Neural cell (in vitro differentiated cells): ENCODE measurements at regions not wholly inside any gene's neighbourhood (a gene's known extent, or its start where the extent isn't known, plus 50 kb on each side); places are given as distances from the start of the nearest gene placed in this dataset.
A peak's percentile ranks its signal among the peaks of the same experiment; 100 is the strongest.

Source experiments
- H2AFZ ChIP-seq: fragments of 200-600, 300-800 bp; sonication (generic), shearing (Covaris generic); 2 replicates; pipeline ENCODE4 v1.6.0; 2014; ENCODE audit warnings: low read depth, mild to moderate bottlenecking, antibody characterized with exemption, low read length, moderate library complexity
- H3F3A ChIP-seq: fragments of 200-600 bp; shearing (Covaris generic); 2 replicates; pipeline ENCODE4 v1.6.1; 2016; ENCODE audit warnings: mild to moderate bottlenecking, moderate library complexity, mixed read lengths, antibody characterized with exemption, low read length; ENCODE audit not compliant: insufficient read depth, poor library complexity, severe bottlenecking
- H3K27ac ChIP-seq: fragments of 200-600, 300-800 bp; sonication (generic), shearing (Covaris generic); 2 replicates; pipeline ENCODE4 v1.5.1; 2014; ENCODE audit warnings: mild to moderate bottlenecking, low read length, moderate library complexity
- H3K27me3 ChIP-seq: fragments of 300-800, 200-600 bp; sonication (generic), shearing (Covaris generic); 2 replicates; pipeline ENCODE4 v1.6.0; 2014; ENCODE audit warnings: mild to moderate bottlenecking, low read depth, low read length, moderate library complexity; ENCODE audit not compliant: insufficient read depth
- H3K36me3 ChIP-seq: fragments of 300-800, 200-600 bp; sonication (generic), shearing (Covaris generic); 2 replicates; pipeline ENCODE4 v1.5.1; 2014; ENCODE audit warnings: mild to moderate bottlenecking, antibody characterized with exemption, low read length, moderate library complexity; ENCODE audit not compliant: insufficient read depth
- H3K4me2 ChIP-seq: fragments of 300-800, 200-600 bp; sonication (generic), shearing (Covaris generic); 2 replicates; pipeline ENCODE4 v1.6.0; 2014; ENCODE audit warnings: mild to moderate bottlenecking, low read length
- H3K4me3 ChIP-seq: fragments of 300-800, 200-600 bp; sonication (generic), shearing (Covaris generic); 2 replicates; pipeline ENCODE4 v1.5.1; 2014; ENCODE audit warnings: mild to moderate bottlenecking, low read length, moderate library complexity
- H3K79me2 ChIP-seq: fragments of 200-600 bp; shearing (Covaris generic); replicated peaks from 2 replicates; pipeline ENCODE4 v1.6.0; 2014; ENCODE audit warnings: mild to moderate bottlenecking, low read length, moderate library complexity; ENCODE audit not compliant: insufficient read depth
- H3K9ac ChIP-seq: fragments of 300-800, 200-600 bp; sonication (generic), shearing (Covaris generic); 2 replicates; pipeline ENCODE4 v1.6.1; 2016; ENCODE audit warnings: mild to moderate bottlenecking, low read length, mixed read lengths
- H3K9me2 ChIP-seq: fragments of 200-600 bp; shearing (Covaris generic); 2 replicates; pipeline ENCODE4 v1.6.1; 2016; ENCODE audit warnings: mild to moderate bottlenecking, low read length, mixed read lengths; ENCODE audit not compliant: insufficient read depth
- H3K9me3 ChIP-seq: fragments of 200-600, 300-800 bp; sonication (generic), shearing (Covaris generic); 2 replicates; pipeline ENCODE4 v1.6.1; 2016; ENCODE audit warnings: mild to moderate bottlenecking, mixed run types, low read length, moderate library complexity, mixed read lengths
- H4K20me1 ChIP-seq: fragments of 200-600 bp; shearing (Covaris generic); 2 replicates; pipeline ENCODE4 v1.6.1; 2016; ENCODE audit warnings: mild to moderate bottlenecking, mixed run types; ENCODE audit not compliant: insufficient read depth
- CTCF ChIP-seq: fragments of 450-650 bp; IDR thresholded peaks from 2 replicates; pipeline ENCODE4 v1.5.1; 2014; ENCODE audit warnings: antibody characterized with exemption, mild to moderate bottlenecking, moderate library complexity; ENCODE audit not compliant: poor library complexity, severe bottlenecking
- EP300 ChIP-seq: fragments of 450-650 bp; conservative IDR thresholded peaks from 2 replicates; pipeline ENCODE4 v1.6.1; 2014; ENCODE audit warnings: antibody characterized with exemption, mild to moderate bottlenecking, moderate library complexity; ENCODE audit not compliant: poor library complexity, severe bottlenecking
- EZH2 ChIP-seq: fragments of 200-600, 300-800 bp; shearing (Covaris generic), sonication (generic); IDR thresholded peaks from 2 replicates; pipeline ENCODE4 v1.6.1; 2014; ENCODE audit warnings: antibody characterized with exemption, low read length, borderline replicate concordance, mild to moderate bottlenecking; ENCODE audit not compliant: insufficient read depth, poor library complexity, severe bottlenecking
- MXI1 ChIP-seq: fragments of 450-650 bp; conservative IDR thresholded peaks from 2 replicates; pipeline ENCODE4 v1.6.1; 2014; ENCODE audit warnings: antibody characterized with exemption, mild to moderate bottlenecking; ENCODE audit not compliant: poor library complexity, severe bottlenecking
- POLR2AphosphoS5 ChIP-seq: IDR thresholded peaks from 2 replicates; pipeline ENCODE4 v1.6.1; 2012
- RAD21 ChIP-seq: fragments of 450-650 bp; conservative IDR thresholded peaks from 2 replicates; pipeline ENCODE4 v1.6.1; 2014; ENCODE audit warnings: antibody characterized with exemption, mild to moderate bottlenecking, moderate library complexity
- SMC3 ChIP-seq: fragments of 450-650 bp; conservative IDR thresholded peaks from 2 replicates; pipeline ENCODE4 v1.6.1; 2014; ENCODE audit warnings: antibody characterized with exemption, mild to moderate bottlenecking, moderate library complexity; ENCODE audit not compliant: poor library complexity
- TAF1 ChIP-seq: IDR thresholded peaks from 2 replicates; pipeline ENCODE4 v1.6.1; 2012; ENCODE audit warnings: low read depth
- TF ChIP-seq, protein P1 (sequence below): IDR thresholded peaks from 2 replicates; pipeline ENCODE4 v1.6.1; 2012; ENCODE audit warnings: borderline replicate concordance

DNA sequence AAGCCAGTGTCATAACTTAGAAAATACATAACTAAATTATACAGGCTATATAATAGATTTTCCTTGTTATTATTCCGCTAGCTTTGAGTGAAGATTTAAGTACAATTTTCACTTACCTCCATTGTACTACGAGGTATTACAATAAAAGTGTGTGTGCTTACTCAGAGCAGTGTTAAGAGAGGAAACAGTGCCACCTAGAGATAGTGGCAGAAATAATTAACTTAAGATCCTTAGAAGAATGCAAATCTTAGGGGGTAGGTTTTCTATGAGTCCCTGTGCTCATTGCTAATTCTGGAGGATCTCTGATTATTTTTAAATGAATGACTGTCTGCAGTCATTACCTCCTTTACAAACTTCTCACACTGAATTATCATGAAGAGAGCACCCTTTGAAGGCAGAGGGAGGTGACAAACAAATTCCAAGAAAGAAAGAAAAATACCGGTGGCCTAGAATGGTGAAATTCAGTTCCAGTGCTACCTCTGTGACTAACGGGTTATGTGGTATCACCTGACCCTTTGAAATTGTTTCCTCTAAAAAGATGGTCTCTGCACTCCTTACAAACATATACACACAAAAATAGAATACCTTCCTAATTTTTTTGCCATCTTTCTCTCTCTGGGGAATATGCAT lies 379.8 kb downstream of the TRIM36 start:
- Histone ChIP-seq H3K27ac (no peak overlapping the region), H3K36me3 (no peaks in the 10 kb centered on the region), H3K4me3 (no peak overlapping the region), H3K9ac (no peak overlapping the region), H3K27me3 (no peaks in the 10 kb centered on the region), H3K9me3 (no peaks in the 10 kb centered on the region), H3F3A (no peaks in the 10 kb centered on the region), H3K9me2 (no peaks in the 10 kb centered on the region), H3K79me2 (no peaks in the 10 kb centered on the region), H2AFZ (no peak overlapping the region), H3K4me2 (no peak overlapping the region), H4K20me1 (no peaks in the 10 kb centered on the region)
- no peak for TF ChIP-seq EP300
- peak; percentile 58 for TF ChIP-seq RAD21
- peak; percentile 58 for TF ChIP-seq CTCF
- no peak for TF ChIP-seq POLR2AphosphoS5
- TF ChIP-seq, protein P1, sequence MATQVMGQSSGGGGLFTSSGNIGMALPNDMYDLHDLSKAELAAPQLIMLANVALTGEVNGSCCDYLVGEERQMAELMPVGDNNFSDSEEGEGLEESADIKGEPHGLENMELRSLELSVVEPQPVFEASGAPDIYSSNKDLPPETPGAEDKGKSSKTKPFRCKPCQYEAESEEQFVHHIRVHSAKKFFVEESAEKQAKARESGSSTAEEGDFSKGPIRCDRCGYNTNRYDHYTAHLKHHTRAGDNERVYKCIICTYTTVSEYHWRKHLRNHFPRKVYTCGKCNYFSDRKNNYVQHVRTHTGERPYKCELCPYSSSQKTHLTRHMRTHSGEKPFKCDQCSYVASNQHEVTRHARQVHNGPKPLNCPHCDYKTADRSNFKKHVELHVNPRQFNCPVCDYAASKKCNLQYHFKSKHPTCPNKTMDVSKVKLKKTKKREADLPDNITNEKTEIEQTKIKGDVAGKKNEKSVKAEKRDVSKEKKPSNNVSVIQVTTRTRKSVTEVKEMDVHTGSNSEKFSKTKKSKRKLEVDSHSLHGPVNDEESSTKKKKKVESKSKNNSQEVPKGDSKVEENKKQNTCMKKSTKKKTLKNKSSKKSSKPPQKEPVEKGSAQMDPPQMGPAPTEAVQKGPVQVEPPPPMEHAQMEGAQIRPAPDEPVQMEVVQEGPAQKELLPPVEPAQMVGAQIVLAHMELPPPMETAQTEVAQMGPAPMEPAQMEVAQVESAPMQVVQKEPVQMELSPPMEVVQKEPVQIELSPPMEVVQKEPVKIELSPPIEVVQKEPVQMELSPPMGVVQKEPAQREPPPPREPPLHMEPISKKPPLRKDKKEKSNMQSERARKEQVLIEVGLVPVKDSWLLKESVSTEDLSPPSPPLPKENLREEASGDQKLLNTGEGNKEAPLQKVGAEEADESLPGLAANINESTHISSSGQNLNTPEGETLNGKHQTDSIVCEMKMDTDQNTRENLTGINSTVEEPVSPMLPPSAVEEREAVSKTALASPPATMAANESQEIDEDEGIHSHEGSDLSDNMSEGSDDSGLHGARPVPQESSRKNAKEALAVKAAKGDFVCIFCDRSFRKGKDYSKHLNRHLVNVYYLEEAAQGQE = no peak
- no peak for TF ChIP-seq MXI1
- TF ChIP-seq EZH2 = no peak
- peak; percentile 47 for TF ChIP-seq SMC3
- TF ChIP-seq TAF1 = no peak

DNA sequence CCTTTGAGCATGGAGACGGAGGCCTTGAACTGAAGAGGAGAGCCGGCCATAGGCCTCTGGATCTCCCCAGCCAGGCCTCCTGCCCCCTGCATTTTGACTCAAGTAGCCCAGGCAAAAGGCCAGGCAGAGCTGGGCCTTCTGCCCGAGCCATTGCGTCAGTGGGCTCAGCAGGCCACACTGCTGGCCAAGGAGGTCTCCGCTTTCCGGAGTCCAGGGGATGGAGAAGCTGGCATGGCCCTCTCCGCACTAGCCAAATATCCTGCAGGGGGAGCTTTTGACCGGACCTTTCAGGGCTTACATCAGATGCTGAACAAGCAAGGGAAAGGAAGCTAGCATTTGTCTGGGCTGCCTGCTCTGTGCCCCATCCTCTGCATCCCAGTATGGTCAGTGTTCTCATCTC lies 386.8 kb downstream of the TRIM36 start:
- H3K9me3 ChIP-seq = no peaks in the 10 kb centered on the region
- no peak overlapping the region for H2AFZ ChIP-seq
- no peaks in the 10 kb centered on the region for H3K36me3 ChIP-seq
- no peaks in the 10 kb centered on the region for H3K27me3 ChIP-seq
- no peak for TF ChIP-seq EP300
- TF ChIP-seq, protein P1 = no peak
- no peak for TF ChIP-seq POLR2AphosphoS5
- no peaks in the 10 kb centered on the region for H3F3A ChIP-seq
- no peaks in the 10 kb centered on the region for H4K20me1 ChIP-seq
- no peak overlapping the region for H3K4me3 ChIP-seq
- no peak overlapping the region for H3K27ac ChIP-seq
- H3K4me2 ChIP-seq = no peak overlapping the region
- no peaks in the 10 kb centered on the region for H3K9me2 ChIP-seq
- H3K79me2 ChIP-seq = no peaks in the 10 kb centered on the region
- H3K9ac ChIP-seq = no peak overlapping the region
